ENCODE measurements at regions not wholly inside any gene's neighbourhood (a gene's known extent, or its start where the extent isn't known, plus 50 kb on each side); places are given as distances from the start of the nearest gene placed in this dataset.

DNA sequence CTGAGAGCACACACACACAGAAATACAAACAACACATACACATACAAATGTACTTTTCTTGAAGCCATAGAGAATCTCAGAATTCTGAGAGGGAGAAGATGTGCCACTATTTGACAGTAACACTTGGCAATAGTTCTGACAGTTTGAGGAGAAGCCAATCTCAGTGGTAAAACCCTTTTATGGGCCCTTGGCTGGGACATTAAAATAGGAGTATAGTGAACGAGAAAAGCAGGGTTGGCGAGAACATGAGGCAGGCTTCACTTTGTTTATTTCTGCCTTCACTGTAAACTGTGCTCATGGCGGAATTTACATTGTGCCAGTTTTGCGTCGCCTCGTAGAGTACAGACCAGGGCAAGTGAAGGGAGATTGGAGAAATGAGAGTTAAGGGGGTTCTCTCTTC lies 449.4 kb upstream of the POU3F3 start:
- no peak for DNase-seq (ENCODE audit: low read depth, low spot score)

DNA sequence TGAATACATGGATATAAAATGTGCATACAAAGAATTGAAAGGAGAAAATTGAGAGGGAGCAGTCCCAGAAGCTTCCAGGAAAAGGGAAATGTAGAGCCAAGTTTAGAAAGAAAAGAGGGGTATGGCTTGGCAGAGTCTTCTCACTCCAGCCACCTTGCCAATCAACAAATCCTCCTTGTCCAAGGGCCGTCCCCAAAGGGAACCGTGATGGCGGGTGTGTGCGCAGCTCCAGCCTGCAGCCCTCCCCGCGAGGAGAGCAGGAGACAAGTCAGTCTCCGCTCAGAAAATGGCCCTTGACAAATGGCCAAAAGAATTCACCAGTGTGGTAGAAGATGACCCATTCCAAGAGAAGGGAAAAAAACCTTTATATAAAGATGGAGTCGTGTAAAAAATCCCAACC lies 448.3 kb upstream of the POU3F3 start:
- no peak for DNase-seq (ENCODE audit: low read depth, low spot score)

DNA sequence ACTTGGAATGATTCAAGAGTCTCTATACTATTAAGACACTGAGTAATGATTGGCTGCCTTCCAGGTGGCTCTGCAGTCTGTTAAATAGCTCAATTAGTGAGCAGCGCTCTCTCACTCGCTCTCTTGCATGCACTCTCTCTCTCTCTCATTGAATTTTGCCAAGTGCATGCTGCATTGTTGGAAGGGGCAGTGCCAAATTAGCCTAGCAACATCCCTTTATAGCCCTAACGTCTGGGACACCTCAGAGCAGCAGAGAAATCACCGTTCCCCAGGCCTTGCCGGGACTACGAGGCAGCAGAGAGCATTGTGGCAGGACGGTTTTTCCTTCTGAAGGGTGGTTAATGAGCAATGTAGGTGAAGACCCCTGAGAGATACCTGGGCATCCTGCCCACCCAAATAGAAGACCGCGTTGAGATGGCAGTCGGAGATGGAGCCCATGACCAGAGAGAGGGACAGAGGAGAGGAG lies 447.6 kb upstream of the POU3F3 start:
- DNase-seq (ENCODE audit: low read depth, low spot score), result no peak

DNA sequence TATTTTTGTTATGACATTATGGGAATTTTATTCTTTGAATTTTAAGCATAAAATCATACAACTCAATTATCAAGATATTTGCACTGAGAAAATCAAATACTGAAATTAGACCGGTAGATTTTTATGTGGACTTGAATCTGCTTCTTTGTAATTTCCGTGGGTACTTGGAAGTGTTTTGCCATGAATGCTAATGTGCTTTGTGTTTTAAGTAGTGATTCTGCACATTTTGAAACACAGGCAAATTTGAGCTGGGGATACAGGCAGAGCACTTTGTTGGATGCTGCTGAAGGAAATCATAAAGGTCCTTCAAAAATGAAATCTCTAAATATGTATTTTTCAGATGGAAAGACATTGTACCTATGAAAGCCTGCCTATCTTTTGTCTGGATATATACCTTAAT lies 446.3 kb upstream of the POU3F3 start:
- no peak for DNase-seq (ENCODE audit: low read depth, low spot score)

DNA sequence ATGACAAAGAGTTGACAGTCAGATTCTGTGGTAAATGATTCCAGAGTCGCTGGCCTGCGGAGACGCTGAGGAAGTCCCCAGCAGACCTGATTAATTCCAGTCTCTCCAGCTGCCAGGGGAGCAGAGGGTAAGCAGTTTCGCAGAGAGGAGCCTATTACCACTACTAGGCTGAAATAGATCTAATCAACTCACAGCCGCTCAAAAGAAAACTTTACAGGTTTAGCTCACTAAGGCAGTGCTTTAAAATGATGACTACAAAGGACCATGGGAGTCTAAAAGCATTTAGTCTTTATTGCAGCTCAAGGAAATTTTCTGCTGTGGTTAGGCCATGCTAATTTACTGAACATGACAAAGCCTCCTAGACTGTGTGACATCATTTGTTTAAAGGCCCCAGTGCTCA lies 445.6 kb upstream of the POU3F3 start:
- DNase-seq (ENCODE audit: low read depth, low spot score), result no peak

DNA sequence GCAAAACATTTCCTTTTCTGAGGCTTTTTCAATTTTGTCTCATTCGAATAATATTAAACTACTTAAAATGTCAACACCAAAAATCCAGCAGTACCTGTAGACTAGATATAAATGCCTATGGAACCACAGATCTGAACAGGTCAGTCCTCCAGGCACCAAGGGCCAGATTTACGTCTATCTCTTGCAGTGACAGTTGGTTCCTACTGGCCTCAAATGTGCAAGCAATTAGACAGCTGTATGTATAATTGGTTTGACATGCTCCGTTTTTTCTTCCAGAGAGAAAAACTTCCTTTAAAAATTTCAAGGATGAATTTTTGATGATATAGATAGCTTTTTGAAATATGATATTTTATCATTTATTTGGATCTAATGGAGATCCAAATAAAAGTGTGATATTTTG lies 443.8 kb upstream of the POU3F3 start:
- no peak for DNase-seq (ENCODE audit: low read depth, low spot score)

DNA sequence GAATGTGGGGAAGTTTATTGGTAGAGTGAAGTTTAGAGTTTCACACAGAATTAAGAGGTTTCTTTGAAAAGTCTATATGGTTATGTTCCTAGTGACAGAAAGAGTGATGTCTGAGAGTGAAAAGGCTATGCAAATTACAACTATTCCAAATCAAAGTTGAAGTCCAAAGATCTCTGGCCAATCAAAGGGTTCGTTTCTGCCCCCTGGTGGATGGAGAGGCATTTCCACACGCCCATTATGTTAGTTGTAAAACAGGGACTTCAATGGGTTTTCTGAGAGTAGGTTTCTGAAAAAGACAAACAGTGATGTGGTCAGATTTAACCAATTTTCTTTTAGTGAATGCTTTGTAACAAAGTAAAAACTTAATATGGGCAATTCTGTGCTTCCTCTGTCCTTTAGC lies 441.5 kb upstream of the POU3F3 start:
- no peak for DNase-seq (ENCODE audit: low read depth, low spot score)

DNA sequence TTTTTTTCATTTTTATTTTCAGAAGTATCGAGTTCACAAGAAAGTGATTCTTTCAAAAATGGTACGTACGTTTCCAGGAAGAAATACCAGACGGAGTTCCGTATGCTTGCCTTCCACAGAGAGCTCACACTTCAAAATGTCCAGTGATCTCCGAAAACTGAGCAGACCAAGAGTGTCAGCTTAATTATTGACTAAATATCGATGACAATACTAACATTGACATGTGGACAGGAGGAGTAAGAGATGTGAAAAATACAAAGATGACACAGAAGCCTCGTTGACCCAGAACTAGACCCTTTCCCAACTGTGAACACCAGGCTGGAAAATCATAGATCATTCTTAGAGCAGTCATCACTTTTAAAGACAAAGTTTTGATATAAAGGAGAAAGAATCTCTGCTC lies 440.0 kb upstream of the POU3F3 start:
- no peak for DNase-seq (ENCODE audit: low read depth, low spot score)

DNA sequence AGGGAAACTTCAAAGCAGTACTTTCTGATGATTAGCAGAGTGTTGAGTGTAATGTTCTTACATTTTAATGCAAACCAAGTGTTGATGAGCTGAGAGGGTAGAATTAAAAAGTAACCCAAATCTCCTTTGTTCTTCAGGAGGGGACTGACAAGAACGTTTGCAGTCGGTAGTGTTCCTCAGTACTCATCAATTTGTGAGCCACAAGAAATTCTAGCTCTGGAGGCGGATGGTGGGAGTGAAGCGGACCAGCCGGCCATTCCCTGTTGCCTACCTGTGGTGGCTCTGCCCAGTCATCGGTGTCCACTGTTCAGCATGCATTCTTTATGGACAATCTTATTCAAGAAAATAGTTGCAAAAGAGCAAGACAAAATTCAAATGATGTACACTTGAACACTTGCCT lies 438.6 kb upstream of the POU3F3 start:
- DNase-seq (ENCODE audit: low read depth, low spot score), result no peak

DNA sequence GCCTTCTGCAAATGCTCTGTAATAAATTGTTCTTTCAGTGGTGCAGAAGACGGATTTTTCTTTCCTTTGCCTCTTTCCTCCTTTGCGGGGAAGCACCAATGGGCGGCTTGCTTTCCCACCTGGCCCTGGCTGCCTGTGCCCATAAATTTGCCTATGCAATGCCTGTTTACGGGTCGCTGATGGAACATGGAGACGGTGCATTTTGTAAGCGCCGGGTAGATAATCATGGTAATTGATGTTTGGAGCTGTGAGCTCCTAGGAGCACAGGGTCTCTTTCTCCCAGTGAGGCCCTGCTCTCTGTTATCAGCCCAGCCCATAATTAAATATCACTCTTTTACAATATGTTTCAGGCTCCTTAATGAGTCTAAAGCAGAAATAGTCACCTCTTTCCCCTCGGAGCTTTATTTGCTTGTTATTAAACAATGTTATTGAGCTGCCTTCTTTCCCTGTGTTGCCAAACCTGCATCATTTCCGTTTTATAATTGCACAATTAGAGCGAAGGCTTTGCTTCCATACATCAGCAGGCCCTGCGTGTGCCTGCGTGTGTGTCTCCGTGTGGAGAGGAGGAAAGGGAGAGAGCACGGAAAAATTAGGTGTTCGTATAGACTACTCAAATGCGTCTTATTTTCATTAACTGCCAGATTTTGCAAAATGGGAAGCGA lies 437.4 kb upstream of the POU3F3 start:
- DNase-seq (ENCODE audit: low read depth, low spot score), result no peak

DNA sequence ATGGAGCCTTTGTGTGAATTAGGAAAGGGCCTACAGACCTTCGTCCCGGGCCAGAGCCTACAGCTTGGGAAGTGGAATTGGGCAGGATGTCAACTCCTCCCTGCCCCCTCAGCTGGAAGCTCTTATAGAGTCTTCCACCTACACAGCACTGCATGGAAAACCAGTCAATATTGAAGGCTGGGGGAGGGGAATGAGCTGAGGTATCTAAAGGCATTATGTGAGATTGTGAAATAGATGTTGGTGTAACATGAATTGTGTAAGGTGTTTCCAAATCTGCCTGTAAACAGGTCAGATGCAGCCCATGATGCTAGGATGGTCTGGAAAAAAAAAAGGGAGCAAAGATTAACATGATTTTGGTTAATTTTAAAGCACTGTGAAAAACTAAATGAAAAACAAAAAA lies 433.5 kb upstream of the POU3F3 start:
- no peak for DNase-seq (ENCODE audit: low read depth, low spot score)

DNA sequence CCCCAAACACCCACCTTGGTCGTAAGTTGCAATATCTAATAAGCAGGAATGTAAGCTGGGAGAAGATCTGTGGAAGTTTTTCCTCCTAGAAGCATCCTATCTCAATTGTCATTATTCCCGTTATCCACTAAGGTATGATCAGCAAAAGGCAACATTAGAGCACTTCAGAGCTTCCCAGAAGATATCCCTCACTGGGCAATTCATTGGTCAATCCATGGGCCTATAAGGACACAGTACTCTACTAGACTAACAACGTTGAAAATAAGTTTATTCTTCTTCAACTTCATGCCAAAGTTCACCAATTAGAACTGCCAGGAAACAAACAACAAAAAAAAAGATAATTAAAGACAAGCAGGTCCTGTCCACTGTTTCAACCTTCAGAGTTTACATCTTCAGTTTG lies 433.0 kb upstream of the POU3F3 start:
- no peak for DNase-seq (ENCODE audit: low read depth, low spot score)

DNA sequence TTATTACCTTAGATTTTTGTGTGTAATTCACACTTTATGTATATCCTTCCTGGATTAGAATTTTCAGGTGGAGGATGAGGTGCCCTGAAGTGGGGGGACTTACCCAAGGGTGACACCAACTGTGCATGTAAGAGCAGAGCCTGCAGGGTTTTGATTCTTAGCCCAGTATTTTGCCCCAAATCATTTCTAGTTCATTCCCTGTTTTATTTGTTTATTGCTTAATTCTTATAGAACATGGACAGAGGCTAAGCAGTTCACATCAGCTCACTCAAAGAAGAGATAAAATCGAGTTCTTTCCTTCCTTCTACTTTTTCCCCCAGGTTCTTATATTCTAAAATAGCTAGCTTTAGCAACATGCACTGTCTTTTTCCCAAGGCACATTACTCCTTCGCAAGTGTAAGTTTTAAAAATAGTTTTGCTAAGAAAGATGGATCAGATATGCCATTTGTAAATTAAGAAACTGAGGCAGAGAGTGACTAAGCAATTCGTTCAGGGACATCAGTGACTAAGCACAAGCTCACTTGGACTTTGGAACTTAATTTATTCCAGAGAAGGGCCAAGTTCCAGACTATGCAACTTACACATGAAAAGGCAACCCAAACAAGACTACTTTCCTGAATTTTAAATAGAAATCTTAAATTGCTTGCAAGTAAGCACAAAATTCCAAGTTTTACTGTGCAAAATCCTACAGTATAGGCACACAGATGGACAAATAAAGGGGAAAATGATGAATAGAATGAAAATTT lies 427.9 kb upstream of the POU3F3 start:
- no peak for DNase-seq (ENCODE audit: low read depth, low spot score)

DNA sequence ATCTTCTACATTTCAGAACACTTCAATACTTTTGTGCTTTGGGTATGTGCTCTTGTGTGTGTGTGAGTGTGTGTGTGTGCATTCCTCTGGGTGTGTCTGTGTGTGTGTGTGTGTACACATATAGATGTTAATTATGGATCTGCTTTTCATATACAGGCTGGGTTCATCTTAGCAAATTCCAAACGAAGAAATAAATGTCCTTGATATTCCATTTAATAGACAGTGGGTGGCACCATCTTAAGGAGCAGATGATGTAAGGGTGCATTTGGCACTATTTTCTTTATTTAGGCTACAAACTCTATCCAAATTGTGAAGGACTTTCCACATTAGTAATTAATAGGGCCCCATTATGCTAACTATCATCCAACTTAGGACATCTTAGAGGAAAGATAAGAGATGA lies 425.8 kb upstream of the POU3F3 start:
- no peak for DNase-seq (ENCODE audit: low read depth, low spot score)

DNA sequence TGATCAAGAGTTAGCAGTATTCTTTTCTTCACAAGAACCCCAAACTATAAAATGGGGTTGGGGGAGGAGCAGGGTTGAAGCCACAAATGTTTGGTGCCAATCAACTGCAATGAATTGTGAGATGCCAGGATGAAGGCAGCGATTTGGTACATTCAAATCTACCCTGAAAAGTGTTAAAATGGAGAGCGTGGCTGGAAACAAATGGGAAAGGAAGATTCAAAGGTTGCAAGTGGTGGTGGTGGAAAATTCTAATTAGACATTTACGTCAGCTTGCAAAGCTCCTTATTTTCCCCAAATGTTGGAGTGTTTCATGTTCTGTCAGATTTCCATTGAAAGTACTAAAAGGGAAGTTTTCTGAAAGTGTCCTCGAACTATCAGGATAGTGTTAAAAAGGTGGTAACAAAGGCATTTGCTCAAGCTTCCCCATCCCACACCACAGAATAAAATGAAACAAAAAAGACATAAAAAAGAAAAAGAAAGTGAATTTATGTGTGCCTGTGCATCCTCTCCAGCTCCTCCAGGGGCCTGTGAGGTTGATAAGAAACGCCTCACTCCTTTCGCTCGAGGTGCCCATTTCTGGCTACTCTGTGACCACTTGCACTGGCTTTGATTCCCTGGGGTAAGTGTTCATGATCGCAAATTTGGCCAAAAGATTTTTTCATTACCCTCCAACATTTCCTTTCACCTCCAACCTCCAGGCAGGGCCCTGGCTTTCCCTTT lies 424.1 kb upstream of the POU3F3 start:
- DNase-seq (ENCODE audit: low read depth, low spot score), result no peak

DNA sequence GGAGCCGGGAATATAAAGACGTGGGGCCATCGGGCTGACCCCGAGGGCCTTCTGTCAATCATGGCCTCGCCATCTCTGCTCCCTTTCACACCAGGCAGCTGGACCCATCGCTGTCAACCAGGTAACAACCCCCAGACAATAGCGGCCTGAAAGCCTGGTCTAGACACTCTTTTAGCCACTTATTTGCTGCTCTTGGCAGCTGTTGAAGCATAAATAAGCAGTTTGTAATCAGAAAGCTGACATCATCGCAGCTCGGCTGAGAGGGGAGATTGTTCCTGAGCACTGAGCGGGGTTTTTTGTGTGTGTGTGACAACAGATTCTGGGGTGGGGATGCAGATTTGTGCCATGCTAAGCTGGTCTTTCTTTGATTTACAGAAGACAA lies 423.6 kb upstream of the POU3F3 start:
- no peak for DNase-seq (ENCODE audit: low read depth, low spot score)

DNA sequence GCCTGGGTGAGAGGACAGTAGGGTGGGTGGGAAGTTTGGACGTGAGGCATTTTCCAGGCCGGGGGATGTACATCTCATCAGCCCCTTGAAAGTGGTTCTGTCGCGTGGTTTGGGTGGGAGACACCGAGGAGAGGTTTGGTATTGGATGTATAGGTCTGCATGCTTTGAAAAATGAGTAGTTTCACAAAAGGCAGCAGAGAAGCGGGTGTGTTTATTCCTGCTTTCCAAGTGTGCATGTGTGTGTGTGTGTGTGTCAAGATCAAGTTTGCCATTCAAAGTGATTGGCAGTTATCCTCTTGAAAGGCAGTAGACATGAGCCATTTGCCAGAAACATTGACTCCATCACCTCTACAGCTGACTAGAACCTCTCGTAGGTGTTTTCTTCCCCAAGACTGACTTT lies 423.1 kb upstream of the POU3F3 start:
- DNase-seq (ENCODE audit: low read depth, low spot score), result no peak

DNA sequence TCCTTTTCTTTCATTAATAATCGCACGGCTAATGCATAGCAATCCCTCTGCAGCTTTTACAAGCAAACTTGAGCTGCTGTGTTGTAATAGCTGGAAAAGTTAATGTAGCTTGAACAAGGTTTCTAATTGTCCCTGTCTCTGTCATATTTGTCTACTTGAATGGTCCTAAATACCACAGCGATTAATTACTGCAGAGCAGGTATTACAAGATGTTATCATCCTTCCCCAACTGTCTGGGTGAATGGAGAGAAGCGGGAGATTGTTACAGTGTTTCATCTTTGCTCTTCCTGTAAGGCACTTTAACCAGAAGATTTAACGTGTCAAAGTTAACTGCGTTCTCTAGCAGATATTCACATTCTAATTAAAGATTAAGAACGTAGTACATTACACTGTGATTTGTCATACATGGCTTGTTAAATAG lies 422.2 kb upstream of the POU3F3 start:
- no peak for DNase-seq (ENCODE audit: low read depth, low spot score)

DNA sequence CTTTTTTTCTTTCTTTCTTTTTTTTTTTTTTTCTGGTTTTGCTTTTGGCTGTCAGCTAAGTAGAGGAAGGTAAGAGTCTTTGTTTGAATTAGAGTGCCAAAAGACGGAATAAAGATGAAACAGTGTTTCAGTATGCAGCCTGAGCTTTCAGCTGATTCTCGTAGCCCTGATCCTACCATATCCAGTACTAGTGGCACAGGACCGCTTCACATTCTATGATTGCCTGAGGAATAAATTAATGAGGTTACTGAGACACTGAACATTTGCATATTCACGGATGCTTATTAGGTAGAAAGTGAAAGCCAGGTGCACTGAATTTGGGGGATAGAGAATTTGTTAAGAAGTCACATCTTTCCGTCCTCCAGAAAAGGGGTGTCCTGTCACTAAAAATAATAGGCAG lies 421.5 kb upstream of the POU3F3 start:
- DNase-seq (ENCODE audit: low read depth, low spot score), result no peak

DNA sequence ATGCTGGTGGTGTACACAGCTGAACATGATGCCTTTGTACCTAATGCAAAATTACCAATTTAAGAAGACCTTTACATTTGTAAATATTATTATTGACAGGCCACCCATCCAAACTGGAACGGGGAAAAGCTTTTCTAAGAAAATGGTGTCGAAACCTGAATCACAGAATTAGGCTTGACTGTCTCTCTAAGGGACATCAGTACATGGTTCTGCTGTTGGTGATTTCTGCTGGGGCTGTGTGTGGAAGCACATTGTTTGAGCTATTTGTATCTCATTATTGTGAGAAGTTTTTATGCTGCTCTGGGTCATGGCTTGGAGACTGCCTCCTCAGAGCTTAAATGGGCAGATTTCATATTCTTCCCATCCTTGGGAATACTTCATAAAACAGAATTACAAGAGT lies 420.9 kb upstream of the POU3F3 start:
- no peak for DNase-seq (ENCODE audit: low read depth, low spot score)

DNA sequence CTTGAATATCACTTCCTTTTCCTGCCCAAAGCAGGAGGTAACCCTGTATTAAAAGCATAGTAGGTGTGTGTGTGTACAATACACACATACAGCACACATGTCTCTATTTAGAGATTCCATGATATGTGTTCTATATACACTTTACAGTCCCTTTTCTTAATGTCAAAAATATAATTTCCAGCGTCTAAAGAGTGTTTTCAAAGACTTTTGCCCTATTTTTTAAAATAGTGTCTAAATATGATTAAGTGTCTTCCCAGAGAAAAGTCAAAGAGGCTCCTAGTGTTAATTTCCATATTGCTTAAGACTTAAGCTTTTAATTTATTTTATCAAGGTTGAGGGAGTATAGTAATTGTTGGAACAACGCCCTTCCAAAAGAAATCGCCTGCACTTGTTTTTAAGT lies 420.3 kb upstream of the POU3F3 start:
- DNase-seq (ENCODE audit: low read depth, low spot score), result no peak

DNA sequence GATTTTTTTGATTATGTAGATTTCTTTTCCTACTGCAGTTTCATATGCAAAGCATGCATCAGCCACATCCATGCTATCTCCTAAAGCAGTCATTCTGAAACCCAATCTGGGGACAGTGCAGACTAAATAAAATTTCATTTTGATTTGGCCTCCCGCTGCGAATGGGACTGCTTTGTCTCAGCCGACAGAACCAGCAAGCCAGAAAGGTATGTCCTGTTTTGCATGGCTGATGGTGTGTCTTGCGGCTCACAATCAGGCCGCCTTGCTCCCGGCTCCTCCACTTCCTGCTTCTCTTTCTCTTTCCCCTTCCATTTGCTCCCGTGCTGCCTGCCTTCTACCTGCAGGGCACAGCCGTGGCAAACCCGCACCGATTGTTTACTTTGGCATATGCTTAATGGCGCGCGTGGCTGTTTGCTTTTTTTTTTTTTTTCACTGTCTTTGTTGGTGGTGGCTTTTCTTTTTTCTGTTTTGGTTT lies 419.6 kb upstream of the POU3F3 start:
- no peak for DNase-seq (ENCODE audit: low read depth, low spot score)

DNA sequence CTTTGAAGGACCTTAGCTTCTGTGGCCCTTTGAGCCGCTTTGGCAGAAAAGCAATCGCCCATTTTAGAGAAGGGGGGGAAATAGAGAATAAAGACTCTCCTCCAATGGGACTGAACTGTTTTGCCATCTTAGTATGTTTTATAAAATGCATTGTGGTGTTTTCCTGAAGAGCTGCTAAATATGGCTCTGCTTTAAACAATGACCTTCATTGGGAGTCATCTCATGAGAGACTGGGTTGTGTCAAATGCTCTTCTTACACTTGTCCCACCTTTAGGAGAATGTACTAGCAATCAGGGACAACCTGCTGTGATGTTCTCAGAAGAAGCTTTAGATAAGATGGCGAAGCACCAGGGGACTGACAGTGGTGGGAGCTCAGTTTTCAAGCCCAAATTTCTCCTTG lies 418.9 kb upstream of the POU3F3 start:
- no peak for DNase-seq (ENCODE audit: low read depth, low spot score)
